HG03066 (cell line): ENCODE measurements at regions not wholly inside any gene's neighbourhood (a gene's known extent, or its start where the extent isn't known, plus 50 kb on each side); places are given as distances from the start of the nearest gene placed in this dataset.
"Not testable (repeated sequence)": the region's sequence is repeated elsewhere in the genome, so short reads cannot be mapped to it uniquely, and the experiment has no call there.

Source experiments
- ATAC-seq: cut with Tn5 transposase; IDR thresholded peaks from one replicate; pipeline ENCODE4 v1.9.1; 2021; ENCODE audit warnings: low read depth; ENCODE audit not compliant: unreplicated experiment

DNA sequence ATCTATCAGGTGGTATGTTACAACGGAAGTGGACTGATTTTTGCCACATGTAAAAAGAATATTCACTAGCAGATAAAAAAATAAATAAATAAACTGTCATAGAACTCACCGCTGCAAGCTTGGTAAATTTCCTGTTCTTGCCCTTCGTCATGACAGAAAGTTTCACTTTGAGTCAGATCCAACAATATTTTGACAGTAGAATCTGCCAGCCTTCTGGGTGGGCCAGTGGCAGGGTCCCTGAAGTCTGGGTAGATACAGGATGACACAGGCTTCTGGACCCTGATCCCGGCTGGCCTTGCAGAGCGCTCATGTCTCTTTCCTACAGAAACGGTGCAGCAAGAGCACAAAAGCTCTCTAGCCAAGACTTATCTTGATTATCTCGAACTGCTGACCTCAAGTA is 97.8 kb upstream of the PMAIP1 start:
- no peak for ATAC-seq

DNA sequence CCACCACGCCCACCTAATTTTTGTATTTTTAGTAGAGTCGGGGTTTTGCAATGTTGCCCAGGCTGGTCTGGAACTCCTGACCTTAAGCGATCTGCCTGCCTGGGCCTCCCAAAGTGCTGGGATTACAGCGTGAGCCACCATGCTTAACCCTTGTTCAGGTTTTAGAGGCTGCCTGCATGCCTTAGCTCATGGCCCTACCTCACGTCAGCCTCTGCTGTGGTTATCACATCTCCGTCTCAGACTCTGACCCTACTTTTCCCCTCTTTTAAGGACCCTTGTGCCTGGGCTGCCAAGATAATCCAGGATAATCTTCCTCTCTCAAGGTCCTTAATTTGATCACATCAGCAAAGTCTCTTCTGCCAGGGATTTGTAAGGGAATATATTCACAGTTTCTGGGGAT is 98.2 kb upstream of the PMAIP1 start:
- no peak for ATAC-seq

- no peak for ATAC-seq
Measured at GRCh38 chr18:59800897-59801296, 98.9 kb upstream of the PMAIP1 start.

GRCh38 chr18:59799383-59800015 is 100.3 kb upstream of the PMAIP1 start:
- ATAC-seq: no peak

GRCh38 chr18:59795882-59796281 is 98.7 kb upstream of the CCBE1 start:
- no peak for ATAC-seq

GRCh38 chr18:59792353-59792752 is 95.1 kb upstream of the CCBE1 start:
- no peak for ATAC-seq

GRCh38 chr18:59790346-59790936 is 93.2 kb upstream of the CCBE1 start:
- ATAC-seq: not testable (repeated sequence)

GRCh38 chr18:59788791-59789106 is 91.5 kb upstream of the CCBE1 start:
- no peak for ATAC-seq

- no peak for ATAC-seq
Measured at GRCh38 chr18:59787998-59788790, 91.0 kb upstream of the CCBE1 start.

GRCh38 chr18:59784694-59785093 is 87.5 kb upstream of the CCBE1 start:
- no peak for ATAC-seq

DNA sequence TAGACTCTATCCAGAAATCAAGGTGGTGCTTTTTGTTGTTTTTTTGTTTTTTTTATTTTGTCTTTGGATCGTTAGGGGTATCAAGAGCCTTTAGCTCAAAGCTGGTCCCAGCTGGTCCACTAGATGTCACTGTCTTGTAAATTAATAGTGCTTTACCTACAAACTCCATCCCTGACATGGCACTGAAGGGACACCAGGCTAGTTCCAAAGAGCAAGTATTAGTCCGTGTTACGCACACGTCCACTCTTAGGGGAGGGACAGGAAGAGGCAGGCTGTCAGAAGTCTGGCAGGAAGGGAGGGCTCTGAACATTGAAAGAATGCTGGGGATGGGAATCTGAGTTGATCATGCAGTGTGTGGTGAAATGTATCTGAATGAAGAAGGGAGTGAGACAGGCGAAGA is 85.9 kb upstream of the CCBE1 start:
- peak; percentile 91 for ATAC-seq

GRCh38 chr18:59779979-59780378 is 82.8 kb upstream of the CCBE1 start:
- ATAC-seq: no peak

DNA sequence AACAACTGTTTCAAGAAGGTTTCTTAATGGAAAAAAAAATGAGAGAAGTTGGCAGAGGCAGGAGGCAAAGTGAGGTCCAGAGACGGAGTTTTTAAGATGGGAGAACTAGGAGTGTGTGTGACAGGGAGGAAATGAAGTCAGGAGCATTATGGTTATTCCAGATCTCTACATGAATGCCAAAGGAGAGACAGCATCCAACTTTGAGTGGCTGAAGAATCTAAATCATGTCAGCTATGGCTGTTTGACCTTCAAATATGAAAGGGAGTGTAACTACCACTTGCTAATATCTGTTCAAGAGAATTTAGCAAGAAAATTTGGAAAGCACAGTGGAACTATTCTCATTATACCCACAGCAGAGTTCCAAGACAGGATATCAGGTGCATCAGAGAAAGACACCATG is 81.2 kb upstream of the CCBE1 start:
- no peak for ATAC-seq

- ATAC-seq: no peak
Measured at GRCh38 chr18:59777636-59778035, 80.4 kb upstream of the CCBE1 start.

- ATAC-seq: no peak
Measured at GRCh38 chr18:59769129-59769865, 72.1 kb upstream of the CCBE1 start.

DNA sequence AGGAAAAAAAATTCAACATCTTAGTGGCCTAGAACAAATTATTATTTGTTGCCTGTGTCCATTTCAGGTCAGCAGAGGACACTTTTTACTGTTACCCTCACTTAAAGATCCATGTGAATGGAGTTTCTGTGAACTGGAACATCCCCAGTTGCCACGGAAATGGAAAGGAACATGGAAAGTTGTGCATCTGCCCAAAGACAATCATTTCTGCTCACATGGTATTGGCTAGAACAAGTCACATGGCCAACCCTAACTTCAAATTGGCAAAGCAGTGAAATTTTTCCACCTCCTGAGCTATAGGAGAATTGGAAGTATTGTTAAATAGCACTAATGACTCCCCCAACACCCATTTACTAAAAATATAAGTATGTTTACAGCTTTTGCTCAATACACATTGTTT is 71.2 kb upstream of the CCBE1 start:
- no peak for ATAC-seq

DNA sequence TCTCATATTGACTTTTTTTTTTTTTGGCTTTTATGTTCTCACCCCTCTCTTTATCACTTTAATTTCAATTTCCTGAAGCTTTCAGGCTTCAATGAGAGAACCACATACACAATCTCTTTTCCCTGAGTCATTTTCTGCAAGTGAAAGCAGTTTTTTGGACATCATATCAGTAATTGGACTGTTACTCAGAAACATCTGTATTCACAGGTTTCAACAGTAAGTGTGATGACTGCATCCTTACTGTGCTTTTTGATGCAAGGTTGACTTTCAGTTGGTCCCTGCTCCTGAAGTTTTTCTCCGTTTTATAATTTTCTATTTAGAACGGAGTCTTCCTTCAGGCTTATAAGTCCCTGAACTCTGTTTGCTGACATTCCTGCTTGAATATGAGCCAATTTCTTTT is 70.5 kb upstream of the CCBE1 start:
- no peak for ATAC-seq

- no peak for ATAC-seq
Measured at GRCh38 chr18:59765343-59765742, 68.1 kb upstream of the CCBE1 start.

GRCh38 chr18:59764281-59764680 is 67.1 kb upstream of the CCBE1 start:
- no peak for ATAC-seq

DNA sequence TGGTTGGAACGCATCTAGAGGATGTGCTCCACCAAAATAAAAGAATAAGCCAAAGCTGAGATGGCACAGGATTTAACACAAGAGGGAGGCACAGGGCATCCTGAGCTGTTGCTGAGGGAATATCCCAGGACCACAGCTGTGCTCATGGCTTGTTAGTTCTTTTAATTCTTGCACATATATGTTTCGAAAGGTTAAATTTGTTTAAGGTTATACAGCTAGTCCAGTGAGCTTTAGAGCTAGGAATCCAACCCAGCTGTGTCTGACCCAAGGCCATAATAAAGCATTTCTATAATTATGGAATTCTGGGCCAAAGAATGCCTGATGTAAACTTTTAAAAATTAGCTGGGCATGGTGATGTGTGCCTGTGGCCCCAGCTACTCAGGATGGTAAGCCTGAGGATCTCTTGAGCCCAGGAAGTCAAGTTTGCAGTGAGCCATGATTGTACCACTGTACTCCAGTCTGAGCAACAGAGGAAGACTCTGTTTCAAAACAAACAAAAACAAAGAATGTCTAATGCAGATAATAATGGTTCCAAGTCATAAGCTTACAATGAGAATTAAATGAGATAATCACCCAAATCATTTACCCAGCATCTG is 66.4 kb upstream of the CCBE1 start:
- ATAC-seq: no peak
